ENCODE measurements at regions not wholly inside any gene's neighbourhood (a gene's known extent, or its start where the extent isn't known, plus 50 kb on each side); places are given as distances from the start of the nearest gene placed in this dataset.
A peak's percentile ranks its signal among the peaks of the same experiment; 100 is the strongest.

GRCh38 chr2:8489751-8490150, 192.1 kb upstream of the ID2 start:
- no peak for DNase-seq (ENCODE audit: low read depth)
- TF ChIP-seq, protein P1, sequence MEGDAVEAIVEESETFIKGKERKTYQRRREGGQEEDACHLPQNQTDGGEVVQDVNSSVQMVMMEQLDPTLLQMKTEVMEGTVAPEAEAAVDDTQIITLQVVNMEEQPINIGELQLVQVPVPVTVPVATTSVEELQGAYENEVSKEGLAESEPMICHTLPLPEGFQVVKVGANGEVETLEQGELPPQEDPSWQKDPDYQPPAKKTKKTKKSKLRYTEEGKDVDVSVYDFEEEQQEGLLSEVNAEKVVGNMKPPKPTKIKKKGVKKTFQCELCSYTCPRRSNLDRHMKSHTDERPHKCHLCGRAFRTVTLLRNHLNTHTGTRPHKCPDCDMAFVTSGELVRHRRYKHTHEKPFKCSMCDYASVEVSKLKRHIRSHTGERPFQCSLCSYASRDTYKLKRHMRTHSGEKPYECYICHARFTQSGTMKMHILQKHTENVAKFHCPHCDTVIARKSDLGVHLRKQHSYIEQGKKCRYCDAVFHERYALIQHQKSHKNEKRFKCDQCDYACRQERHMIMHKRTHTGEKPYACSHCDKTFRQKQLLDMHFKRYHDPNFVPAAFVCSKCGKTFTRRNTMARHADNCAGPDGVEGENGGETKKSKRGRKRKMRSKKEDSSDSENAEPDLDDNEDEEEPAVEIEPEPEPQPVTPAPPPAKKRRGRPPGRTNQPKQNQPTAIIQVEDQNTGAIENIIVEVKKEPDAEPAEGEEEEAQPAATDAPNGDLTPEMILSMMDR (IDR thresholded peaks at IDR 0.05; ENCODE audit: low read length, missing control alignments), result no peak
- no peak overlapping the region for H3K4me3 ChIP-seq (replicated peaks; ENCODE audit: low read depth, low read length)

DNA sequence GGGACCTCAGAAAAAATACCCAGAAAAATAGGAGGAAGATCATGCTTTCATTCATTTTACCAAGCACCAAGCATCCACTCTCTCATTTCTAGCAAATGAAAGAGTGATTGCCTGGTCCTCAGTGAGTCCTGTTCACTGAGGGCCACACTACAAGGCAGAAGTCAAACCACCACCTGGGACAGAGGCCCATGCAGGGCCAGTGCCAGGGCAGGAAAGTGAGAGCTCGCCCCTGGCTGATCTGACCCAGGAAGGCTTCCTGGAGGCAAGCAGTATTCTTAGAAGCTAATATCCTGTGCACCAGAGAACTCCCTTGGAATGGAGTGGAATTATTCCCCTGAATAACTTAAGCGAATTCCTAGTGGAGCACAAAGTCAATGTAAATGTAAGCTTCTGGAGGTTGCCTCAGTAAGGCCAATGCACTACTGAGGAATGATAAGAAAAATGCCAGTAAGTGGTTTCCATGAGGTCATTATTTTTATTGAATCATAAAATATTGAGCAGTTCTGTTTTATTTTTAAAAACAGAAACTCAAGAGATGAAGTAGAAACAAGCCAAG, 191.6 kb upstream of the ID2 start:
- DNase-seq (ENCODE audit: low read depth), result no peak
- no peak overlapping the region for H3K4me3 ChIP-seq (replicated peaks; ENCODE audit: low read depth, low read length)
- TF ChIP-seq, protein P1 (IDR thresholded peaks at IDR 0.05; ENCODE audit: low read length, missing control alignments), result no peak

- DNase-seq (ENCODE audit: low read depth), result peak; percentile 58
- TF ChIP-seq, protein P1 (IDR thresholded peaks at IDR 0.05; ENCODE audit: low read length, missing control alignments), result no peak
- H3K4me3 ChIP-seq (replicated peaks; ENCODE audit: low read depth, low read length), result no peak overlapping the region
Observed at GRCh38 chr2:8491296-8492027, 190.4 kb upstream of the ID2 start.

DNA sequence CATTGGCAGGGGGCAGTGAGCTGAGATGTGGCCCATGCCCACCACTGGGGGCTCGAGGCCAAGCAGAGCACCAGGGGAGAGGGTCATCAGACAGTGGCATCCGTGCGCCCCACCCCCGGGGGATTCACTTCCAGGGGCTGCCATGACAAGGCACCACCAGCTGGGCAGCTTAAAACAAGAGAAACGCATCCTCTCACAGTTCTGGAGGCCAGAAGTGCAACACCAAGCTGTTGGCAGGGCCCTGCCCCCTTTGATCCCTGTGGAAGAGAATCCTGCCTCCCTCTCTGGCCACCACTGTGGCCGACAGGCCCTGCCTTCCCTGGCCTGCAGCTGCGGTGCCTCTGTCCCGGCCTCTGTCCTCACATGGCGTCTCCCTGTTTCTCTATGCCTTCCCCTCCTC, 187.7 kb upstream of the ID2 start:
- H3K4me3 ChIP-seq (replicated peaks; ENCODE audit: low read depth, low read length), result no peak overlapping the region
- TF ChIP-seq, protein P1 (IDR thresholded peaks at IDR 0.05; ENCODE audit: low read length, missing control alignments), result no peak
- no peak for DNase-seq (ENCODE audit: low read depth)

- H3K4me3 ChIP-seq (replicated peaks; ENCODE audit: low read depth, low read length), result no peak overlapping the region
- TF ChIP-seq, protein P1 (IDR thresholded peaks at IDR 0.05; ENCODE audit: low read length, missing control alignments), result no peak
- DNase-seq (ENCODE audit: low read depth), result peak; percentile 3
Observed at GRCh38 chr2:8494589-8494988, 187.3 kb upstream of the ID2 start.

DNA sequence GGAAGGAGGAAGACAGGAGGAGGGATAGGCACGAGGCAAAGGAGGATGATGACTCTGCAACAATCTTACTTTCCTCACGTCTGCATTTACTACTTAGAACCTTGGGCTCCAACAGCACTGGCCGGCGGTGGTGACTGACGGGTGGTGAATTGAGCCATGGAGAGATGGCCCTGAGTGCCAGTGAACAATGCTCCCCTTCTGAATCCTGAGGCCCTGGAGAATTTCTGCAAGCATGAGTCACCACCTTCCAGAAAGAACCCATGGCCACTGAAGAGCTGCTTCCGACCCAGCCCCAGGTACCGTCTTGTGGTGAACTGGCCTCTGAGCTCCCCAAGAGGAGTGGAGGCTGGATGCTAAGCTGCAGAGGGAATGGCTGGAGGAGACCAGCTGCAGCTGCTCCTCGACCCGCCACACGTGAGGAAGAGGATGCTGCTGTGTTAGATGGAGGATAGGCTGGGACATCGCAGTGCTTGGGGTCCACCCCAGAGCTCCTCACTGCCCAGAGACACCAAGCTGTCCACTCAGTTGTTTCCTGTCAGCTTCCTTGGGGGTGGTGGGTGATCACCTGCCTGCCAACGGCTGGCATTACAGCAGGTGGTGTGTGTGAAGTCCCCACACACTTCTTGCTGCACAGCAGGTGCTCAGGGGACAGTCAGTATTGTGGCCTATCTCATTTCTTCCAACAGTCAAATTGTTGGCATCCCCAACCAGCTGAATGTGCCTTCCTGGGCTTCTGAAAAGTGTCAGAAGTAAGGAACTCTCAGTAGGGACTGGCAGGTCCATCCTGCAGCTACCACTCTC, 186.5 kb upstream of the ID2 start:
- H3K4me3 ChIP-seq (replicated peaks; ENCODE audit: low read depth, low read length), result no peak overlapping the region
- DNase-seq (ENCODE audit: low read depth), result no peak
- TF ChIP-seq, protein P1 (IDR thresholded peaks at IDR 0.05; ENCODE audit: low read length, missing control alignments), result no peak

All from fibroblast of pulmonary artery (primary cell).